ENCODE measurements at regions not wholly inside any gene's neighbourhood (a gene's known extent, or its start where the extent isn't known, plus 50 kb on each side); places are given as distances from the start of the nearest gene placed in this dataset.

- DNase-seq, result no peak
These were observed 760.9 kb downstream of the KCNJ18 start for GRCh38 chr17:22453181-22453580.

GRCh38 chr17:22454070-22454999, 762.0 kb downstream of the KCNJ18 start:
- no peak for DNase-seq

- no peak for DNase-seq
These were observed 767.1 kb downstream of the KCNJ18 start for GRCh38 chr17:22459331-22459952.

- no peak for DNase-seq
These were observed 767.6 kb downstream of the KCNJ18 start for GRCh38 chr17:22459953-22460350.

- DNase-seq, result no peak
These were observed 768.2 kb downstream of the KCNJ18 start for GRCh38 chr17:22460461-22461063.

- no peak for DNase-seq
These were observed 769.3 kb downstream of the KCNJ18 start for GRCh38 chr17:22461460-22462145.

- no peak for DNase-seq
These were observed 770.1 kb downstream of the KCNJ18 start for GRCh38 chr17:22462461-22462860.

GRCh38 chr17:22463110-22463850, 771.0 kb downstream of the KCNJ18 start:
- DNase-seq, result no peak

GRCh38 chr17:22464041-22464440, 771.7 kb downstream of the KCNJ18 start:
- no peak for DNase-seq

- no peak for DNase-seq
These were observed 775.4 kb downstream of the KCNJ18 start for GRCh38 chr17:22467720-22468119.

- DNase-seq, result no peak
These were observed 777.0 kb downstream of the KCNJ18 start for GRCh38 chr17:22469101-22469880.

- DNase-seq, result no peak
These were observed 777.6 kb downstream of the KCNJ18 start for GRCh38 chr17:22469941-22470340.

GRCh38 chr17:22470411-22471175, 778.3 kb downstream of the KCNJ18 start:
- DNase-seq, result no peak

- DNase-seq, result no peak
These were observed 792.5 kb downstream of the KCNJ18 start for GRCh38 chr17:22484826-22485225.

- DNase-seq, result no peak
These were observed 798.1 kb downstream of the KCNJ18 start for GRCh38 chr17:22490399-22490798.

GRCh38 chr17:22492331-22492730, 800.0 kb downstream of the KCNJ18 start:
- no peak for DNase-seq

GRCh38 chr17:22496450-22496849, 804.1 kb downstream of the KCNJ18 start:
- DNase-seq, result no peak

GRCh38 chr17:22503322-22503899, 811.1 kb downstream of the KCNJ18 start:
- no peak for DNase-seq

GRCh38 chr17:22505660-22506059, 813.3 kb downstream of the KCNJ18 start:
- no peak for DNase-seq

GRCh38 chr17:22506231-22506630, 813.9 kb downstream of the KCNJ18 start:
- DNase-seq, result no peak

Measured in suppressor macrophage treated with lipopolysaccharide for 1 hour (primary cell).